ENCODE measurements at regions not wholly inside any gene's neighbourhood (a gene's known extent, or its start where the extent isn't known, plus 50 kb on each side); places are given as distances from the start of the nearest gene placed in this dataset.

GRCh38 chr2:48070415-48070814 lies 164.1 kb upstream of the FBXO11 start:
- TF ChIP-seq CTCF (conservative IDR thresholded peaks at IDR 0.05; ENCODE audit: low read depth, low read length) = no peak
- no peak for TF ChIP-seq EZH2 (IDR thresholded peaks at IDR 0.05; ENCODE audit: low read length, unreplicated experiment)

Measured in PC-3 (cell line).